LNCaP clone FGC (cell line): ENCODE measurements at regions not wholly inside any gene's neighbourhood (a gene's known extent, or its start where the extent isn't known, plus 50 kb on each side); places are given as distances from the start of the nearest gene placed in this dataset.

ENCODE experiments used
- DNase-seq: peaks from one replicate; pipeline ENCODE4 v3.0.0-alpha.2; 2011; ENCODE audit warnings: low read depth
- H3K4me3 ChIP-seq: 2 replicates; pipeline ENCODE4 v1.5.1; 2011; ENCODE audit warnings: mild to moderate bottlenecking, low read depth, low read length, control low read depth
- TF ChIP-seq, protein P1 (sequence below): IDR thresholded peaks from 2 replicates; pipeline ENCODE4 v1.5.1; 2012; ENCODE audit warnings: mild to moderate bottlenecking; ENCODE audit not compliant: control insufficient read depth, insufficient read depth; ENCODE audit errors: extremely low read depth

DNA sequence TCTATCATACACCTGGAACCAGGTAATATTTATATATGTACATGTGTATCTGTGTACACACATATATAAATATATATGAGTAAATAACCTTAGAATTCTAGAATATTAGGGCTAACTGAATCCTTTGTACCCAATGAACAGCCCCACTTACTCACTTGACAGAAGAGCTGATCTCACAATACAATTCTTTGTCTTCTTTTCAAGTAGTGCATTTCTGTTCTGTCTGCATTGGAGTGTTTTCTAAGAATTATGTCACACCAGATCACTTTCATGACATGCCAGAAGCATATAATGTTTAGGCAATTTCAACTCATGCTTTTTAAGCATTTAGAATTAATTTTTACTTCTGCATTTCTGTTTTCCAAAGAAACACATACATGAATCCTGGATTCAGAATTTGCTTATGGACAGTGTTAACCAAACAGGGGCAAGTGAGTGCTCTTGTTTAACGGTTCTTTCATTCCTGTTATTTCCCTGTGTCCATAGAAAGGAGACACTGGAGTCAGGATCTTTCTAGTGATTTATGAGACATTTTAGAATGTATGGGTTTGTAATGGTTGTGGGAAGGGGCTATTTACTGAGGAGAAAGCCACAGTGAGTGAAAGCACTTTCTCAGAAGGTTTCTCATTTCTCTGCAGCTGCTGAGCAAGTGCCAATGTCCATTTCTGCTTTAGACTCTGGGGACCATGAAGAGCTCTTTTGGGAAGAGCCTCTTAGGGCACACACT lies 123.2 kb downstream of the RMI1 start:
- H3K4me3 ChIP-seq: no peak overlapping the region
- no peak for DNase-seq
- TF ChIP-seq, protein P1, sequence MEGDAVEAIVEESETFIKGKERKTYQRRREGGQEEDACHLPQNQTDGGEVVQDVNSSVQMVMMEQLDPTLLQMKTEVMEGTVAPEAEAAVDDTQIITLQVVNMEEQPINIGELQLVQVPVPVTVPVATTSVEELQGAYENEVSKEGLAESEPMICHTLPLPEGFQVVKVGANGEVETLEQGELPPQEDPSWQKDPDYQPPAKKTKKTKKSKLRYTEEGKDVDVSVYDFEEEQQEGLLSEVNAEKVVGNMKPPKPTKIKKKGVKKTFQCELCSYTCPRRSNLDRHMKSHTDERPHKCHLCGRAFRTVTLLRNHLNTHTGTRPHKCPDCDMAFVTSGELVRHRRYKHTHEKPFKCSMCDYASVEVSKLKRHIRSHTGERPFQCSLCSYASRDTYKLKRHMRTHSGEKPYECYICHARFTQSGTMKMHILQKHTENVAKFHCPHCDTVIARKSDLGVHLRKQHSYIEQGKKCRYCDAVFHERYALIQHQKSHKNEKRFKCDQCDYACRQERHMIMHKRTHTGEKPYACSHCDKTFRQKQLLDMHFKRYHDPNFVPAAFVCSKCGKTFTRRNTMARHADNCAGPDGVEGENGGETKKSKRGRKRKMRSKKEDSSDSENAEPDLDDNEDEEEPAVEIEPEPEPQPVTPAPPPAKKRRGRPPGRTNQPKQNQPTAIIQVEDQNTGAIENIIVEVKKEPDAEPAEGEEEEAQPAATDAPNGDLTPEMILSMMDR: no peak

DNA sequence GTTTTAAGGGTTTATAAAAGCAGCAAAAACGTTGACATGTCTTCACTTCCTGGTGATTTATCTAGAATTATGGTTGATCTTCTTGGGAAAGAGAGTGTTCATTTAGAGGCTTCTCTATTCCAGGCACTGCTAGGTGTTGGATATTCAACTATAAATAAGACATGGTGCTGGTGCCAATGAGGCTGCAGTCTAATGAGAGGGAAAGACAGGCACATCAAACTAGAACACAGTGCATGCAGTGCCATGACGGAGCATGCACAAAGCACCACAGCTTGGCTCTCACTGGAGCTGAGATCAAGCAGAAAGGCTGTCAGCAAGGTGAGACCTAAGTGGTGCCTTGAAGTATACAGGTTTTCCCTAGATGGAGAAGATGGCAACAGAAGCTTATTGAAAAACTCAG lies 126.5 kb downstream of the RMI1 start:
- TF ChIP-seq, protein P1: no peak
- DNase-seq: no peak
- H3K4me3 ChIP-seq: no peak overlapping the region

DNA sequence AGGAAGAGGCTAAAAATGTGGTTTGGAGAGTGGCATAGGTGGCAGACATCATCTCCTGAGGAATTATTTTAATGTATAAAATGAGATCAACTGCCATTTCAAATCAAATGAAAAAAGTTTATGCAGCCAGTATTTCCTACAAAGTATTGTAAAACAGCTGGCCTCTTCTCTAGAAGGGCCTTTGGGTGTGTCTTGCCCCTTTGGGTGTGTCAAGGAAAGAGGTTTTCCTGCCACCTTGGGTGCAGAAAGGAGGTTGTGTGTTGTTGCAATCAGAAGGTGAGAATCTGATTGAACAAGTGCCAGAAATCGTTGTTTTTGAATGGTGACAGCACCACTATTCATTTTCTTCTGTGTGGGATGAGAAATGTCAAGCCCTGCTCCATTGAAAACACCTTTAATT lies 127.4 kb downstream of the RMI1 start:
- no peak overlapping the region for H3K4me3 ChIP-seq
- TF ChIP-seq, protein P1: no peak
- no peak for DNase-seq

DNA sequence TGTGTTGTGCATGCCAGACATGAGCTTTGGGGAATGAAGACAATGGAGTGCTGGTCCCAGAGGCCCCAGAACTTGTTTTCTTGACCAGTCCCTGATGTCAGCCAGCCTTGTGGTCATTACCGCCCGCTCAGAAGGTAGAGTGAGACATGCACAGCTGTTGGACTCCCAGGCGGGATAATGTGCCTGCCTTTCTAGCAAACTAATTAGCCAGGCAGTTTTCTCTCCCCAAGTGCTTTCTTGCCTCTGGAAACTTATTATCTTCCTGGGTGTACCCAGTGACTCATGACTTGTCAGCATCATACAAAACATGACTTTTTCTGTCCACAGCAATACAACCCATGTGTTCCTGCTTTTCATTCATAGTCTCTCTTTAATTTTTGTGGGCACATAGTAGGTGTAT lies 131.1 kb downstream of the RMI1 start:
- TF ChIP-seq, protein P1: no peak
- DNase-seq: no peak

DNA sequence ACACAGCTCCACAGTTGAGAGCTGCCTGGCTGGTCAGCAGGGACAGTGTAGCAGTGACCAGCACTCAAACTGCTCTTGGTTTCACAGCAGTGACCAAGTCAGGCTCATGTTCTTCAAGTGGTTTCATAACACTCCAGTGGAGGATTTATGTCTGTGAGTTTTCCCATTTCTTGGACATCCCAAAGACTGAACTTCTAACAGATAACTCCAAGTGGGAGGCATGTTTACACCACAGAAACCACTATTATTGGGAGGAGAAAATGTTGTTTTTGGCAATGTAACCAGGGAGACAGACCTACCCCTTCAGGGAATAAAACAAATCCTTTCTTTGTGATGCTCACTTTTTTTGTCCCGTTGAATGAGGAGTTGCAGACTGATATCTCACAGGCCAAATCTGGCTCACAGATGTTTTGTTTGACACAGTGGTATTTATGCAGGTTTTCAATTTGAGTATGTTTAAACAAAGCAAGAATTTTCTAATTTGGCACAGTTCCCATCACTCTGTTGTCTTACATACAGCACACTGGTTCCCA lies 141.5 kb downstream of the RMI1 start:
- no peak for DNase-seq
- H3K4me3 ChIP-seq: no peak overlapping the region
- TF ChIP-seq, protein P1: no peak

More for the DNA sequence above, 131.1 kb downstream of the RMI1 start:
- no peak overlapping the region for H3K4me3 ChIP-seq

DNA sequence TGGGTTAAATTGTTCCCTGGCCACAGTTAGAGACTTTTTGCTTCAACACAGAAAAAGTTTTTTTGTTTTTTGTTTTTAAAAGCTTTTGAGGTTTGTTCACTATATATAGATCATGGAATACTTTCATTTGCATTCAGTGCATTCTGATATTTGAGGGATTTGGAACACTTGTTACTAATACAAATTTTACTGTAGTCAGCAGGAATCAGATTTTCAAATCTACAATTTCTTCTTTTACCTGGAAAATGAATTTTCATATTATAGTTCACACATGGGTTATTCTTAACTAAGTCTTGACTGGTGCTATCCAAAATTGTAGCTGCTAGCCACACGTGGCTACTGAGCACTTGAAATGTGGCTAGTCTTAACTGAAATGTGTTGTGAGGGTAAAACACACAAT lies 142.0 kb downstream of the RMI1 start:
- no peak for DNase-seq
- TF ChIP-seq, protein P1: no peak
- H3K4me3 ChIP-seq: no peak overlapping the region
